Neuron (in vitro differentiated cells): ENCODE measurements at regions not wholly inside any gene's neighbourhood (a gene's known extent, or its start where the extent isn't known, plus 50 kb on each side); places are given as distances from the start of the nearest gene placed in this dataset.
"Not testable (repeated sequence)": the region's sequence is repeated elsewhere in the genome, so short reads cannot be mapped to it uniquely, and the experiment has no call there.

Experiments
- H2AFZ ChIP-seq: one replicate; pipeline ENCODE4 v1.6.1; 2013; ENCODE audit warnings: low read depth, mild to moderate bottlenecking, inconsistent platforms, low read length, moderate library complexity
- H3K27me3 ChIP-seq: one replicate; pipeline ENCODE4 v1.6.1; 2013; ENCODE audit warnings: low read length; ENCODE audit not compliant: insufficient read depth
- H3K36me3 ChIP-seq: one replicate; pipeline ENCODE4 v1.6.1; 2013; ENCODE audit warnings: low read length; ENCODE audit not compliant: insufficient read depth
- H3K4me1 ChIP-seq: one replicate; pipeline ENCODE4 v1.6.1; 2013; ENCODE audit warnings: low read length; ENCODE audit not compliant: insufficient read depth
- H3K4me3 ChIP-seq: 2 replicates; pipeline ENCODE4 v1.5.1; 2013; ENCODE audit warnings: mild to moderate bottlenecking, low read length, moderate library complexity
- H3K9me3 ChIP-seq: one replicate; pipeline ENCODE4 v1.6.1; 2013; ENCODE audit warnings: low read length

DNA sequence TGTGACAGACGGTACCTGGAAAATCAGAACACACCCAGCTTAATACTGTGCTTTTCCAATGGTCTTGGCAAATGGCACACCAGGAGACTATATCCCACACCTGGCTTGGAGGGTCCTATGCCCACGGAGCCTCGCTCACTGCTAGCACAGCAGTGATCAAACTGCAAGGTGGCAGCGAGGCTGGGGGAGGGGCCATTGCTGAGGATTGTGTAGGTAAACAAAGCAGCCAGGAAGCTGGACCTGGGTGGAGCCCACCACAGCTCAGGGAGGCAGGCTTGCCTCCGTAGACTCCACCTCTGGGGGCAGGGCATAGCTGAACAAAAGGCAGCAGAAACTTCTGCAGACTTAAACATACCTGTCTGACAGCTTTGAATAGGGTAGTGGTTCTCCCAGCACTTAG lies 498.0 kb downstream of the C12orf50 start:
- not testable (repeated sequence) for H3K4me3 ChIP-seq, H3K36me3 ChIP-seq, H3K4me1 ChIP-seq, H3K9me3 ChIP-seq, H2AFZ ChIP-seq, H3K27me3 ChIP-seq

DNA sequence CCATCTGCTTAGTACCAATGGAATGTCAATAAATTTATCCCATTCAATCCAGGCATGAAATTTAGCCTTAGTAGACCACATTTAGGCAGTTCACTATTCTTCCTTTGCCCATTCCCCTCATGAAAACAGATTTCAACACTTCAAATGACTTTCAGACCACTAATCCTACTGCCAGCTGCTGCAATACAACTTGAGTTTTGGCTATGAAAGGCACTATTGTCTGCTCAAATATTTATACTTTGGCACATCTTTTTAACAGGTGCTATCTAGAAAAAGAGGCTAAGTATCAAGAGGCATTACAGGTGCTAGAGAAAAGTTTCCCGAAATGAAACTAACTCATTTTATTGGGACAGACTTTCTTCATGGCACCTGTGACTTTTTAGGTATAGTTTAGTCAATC lies 499.8 kb downstream of the C12orf50 start:
- H2AFZ ChIP-seq: no peak overlapping the region
- H3K36me3 ChIP-seq: no peaks in the 10 kb centered on the region
- H3K4me3 ChIP-seq: no peak overlapping the region
- H3K27me3 ChIP-seq: no peaks in the 10 kb centered on the region
- no peaks in the 10 kb centered on the region for H3K9me3 ChIP-seq
- no peaks in the 10 kb centered on the region for H3K4me1 ChIP-seq

DNA sequence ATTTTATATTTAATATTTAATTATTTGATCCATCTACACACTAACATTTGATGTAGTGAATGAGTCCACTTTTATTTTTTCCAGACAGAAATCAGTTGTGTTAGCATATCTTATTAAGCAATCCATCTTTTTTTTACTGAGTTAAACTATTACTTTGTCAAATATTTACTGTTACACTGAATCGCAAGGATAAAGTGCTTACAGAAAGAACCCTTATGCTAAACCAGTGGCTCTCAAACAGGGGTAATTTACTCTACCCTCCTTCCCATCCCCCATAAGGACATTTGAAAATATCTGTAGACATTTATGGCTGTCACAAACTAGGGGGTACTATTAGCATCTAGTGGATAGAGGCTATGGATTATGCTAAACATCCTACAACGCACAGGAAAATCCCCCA lies 508.2 kb downstream of the C12orf50 start:
- H3K4me3 ChIP-seq: no peak overlapping the region
- H3K36me3 ChIP-seq: no peaks in the 10 kb centered on the region
- no peaks in the 10 kb centered on the region for H3K27me3 ChIP-seq
- no peak overlapping the region for H2AFZ ChIP-seq
- no peaks in the 10 kb centered on the region for H3K9me3 ChIP-seq
- H3K4me1 ChIP-seq: no peaks in the 10 kb centered on the region

DNA sequence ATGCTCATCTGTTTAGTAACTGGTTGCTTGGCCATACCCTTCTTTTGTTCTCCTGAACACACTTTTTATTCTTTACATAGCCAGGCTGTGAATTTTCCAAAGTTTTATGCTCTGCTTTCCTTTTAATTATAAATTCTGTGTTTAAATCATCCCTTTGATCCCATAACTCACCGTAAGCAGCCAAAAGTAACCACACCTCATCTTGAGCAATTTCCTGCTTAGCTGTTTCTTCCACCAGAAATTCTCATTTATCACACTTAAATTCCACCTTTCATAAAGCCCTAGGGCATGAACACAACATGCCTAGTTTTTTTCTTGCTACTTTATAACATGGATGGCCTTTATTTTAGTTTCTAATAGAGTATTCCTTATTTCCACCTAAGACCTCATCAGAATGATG lies 510.7 kb downstream of the C12orf50 start:
- Histone ChIP-seq H3K4me3 (no peak overlapping the region), H3K9me3 (no peaks in the 10 kb centered on the region), H3K27me3 (no peaks in the 10 kb centered on the region), H3K4me1 (no peaks in the 10 kb centered on the region), H3K36me3 (no peaks in the 10 kb centered on the region), H2AFZ (no peak overlapping the region)

GRCh38 chr12:87518036-87518435 lies 511.2 kb downstream of the C12orf50 start:
- Histone ChIP-seq H3K4me3 (no peak overlapping the region), H3K4me1 (no peaks in the 10 kb centered on the region), H3K27me3 (no peaks in the 10 kb centered on the region), H3K9me3 (no peaks in the 10 kb centered on the region), H3K36me3 (no peaks in the 10 kb centered on the region), H2AFZ (no peak overlapping the region)

GRCh38 chr12:87513536-87514280 lies 515.5 kb downstream of the C12orf50 start:
- no peaks in the 10 kb centered on the region for H3K27me3 ChIP-seq
- no peak overlapping the region for H3K4me3 ChIP-seq
- no peaks in the 10 kb centered on the region for H3K4me1 ChIP-seq
- no peaks in the 10 kb centered on the region for H3K36me3 ChIP-seq
- H2AFZ ChIP-seq: no peak overlapping the region
- H3K9me3 ChIP-seq: no peaks in the 10 kb centered on the region

GRCh38 chr12:87511371-87511770 lies 517.8 kb downstream of the C12orf50 start:
- Histone ChIP-seq H3K9me3 (no peaks in the 10 kb centered on the region), H3K36me3 (no peaks in the 10 kb centered on the region), H3K27me3 (no peaks in the 10 kb centered on the region), H3K4me1 (no peaks in the 10 kb centered on the region), H3K4me3 (no peak overlapping the region), H2AFZ (no peak overlapping the region)

DNA sequence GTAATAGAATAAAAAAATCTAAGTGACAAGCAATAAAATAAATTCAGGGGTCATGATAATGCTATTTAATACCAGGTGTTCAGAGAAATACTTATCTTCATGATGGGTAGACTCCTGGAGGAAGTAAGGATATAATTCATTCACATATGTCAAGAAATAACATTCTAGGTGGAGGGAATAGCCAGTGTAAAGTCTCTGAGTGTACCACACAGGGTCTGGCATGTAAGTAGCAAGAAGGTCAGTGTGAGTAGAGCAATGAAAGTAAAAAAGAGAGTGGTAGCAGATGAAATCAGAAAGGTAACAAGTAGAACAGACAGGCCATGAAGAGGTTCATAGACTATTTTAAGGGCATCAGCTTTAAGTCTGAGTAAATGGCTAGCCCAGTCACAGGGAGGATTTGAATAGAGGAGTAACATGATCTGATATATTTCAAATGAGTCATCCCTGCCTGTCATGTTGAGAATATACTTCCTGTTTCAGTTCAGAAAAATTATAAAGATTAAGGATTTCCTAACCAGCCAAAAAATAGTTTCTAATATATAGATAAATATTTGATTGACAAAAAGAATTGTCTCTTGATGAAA lies 519.9 kb downstream of the C12orf50 start:
- H3K4me1 ChIP-seq: no peaks in the 10 kb centered on the region
- no peaks in the 10 kb centered on the region for H3K36me3 ChIP-seq
- no peaks in the 10 kb centered on the region for H3K27me3 ChIP-seq
- H3K4me3 ChIP-seq: no peak overlapping the region
- H2AFZ ChIP-seq: no peak overlapping the region
- no peaks in the 10 kb centered on the region for H3K9me3 ChIP-seq

GRCh38 chr12:87491598-87491997 lies 537.6 kb downstream of the C12orf50 start:
- Histone ChIP-seq H3K27me3 (no peaks in the 10 kb centered on the region), H3K4me3 (no peak overlapping the region), H3K9me3 (no peaks in the 10 kb centered on the region), H3K4me1 (no peaks in the 10 kb centered on the region), H2AFZ (no peak overlapping the region), H3K36me3 (no peaks in the 10 kb centered on the region)

DNA sequence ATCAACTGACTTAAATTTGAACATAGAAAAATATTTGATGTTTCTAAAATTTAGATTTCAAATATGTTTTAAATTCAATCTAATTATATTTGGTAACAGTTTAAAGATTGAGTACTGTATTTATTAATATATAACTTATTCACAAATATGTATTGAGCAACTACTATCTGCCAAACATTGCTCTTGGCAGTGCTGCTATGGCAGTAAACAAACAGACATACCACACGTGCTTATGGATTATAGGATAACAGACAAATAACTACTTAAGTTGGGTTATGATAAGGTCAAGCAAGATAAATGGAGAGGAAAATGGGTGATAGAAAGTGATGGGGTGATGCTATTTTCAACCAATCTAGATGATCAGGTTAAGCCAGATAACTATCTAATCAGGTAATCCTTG lies 538.1 kb downstream of the C12orf50 start:
- no peaks in the 10 kb centered on the region for H3K36me3 ChIP-seq
- H3K4me3 ChIP-seq: no peak overlapping the region
- H3K4me1 ChIP-seq: no peaks in the 10 kb centered on the region
- H2AFZ ChIP-seq: no peak overlapping the region
- H3K27me3 ChIP-seq: no peaks in the 10 kb centered on the region
- H3K9me3 ChIP-seq: no peaks in the 10 kb centered on the region

- H2AFZ ChIP-seq: no peak overlapping the region
- H3K4me1 ChIP-seq: peaks cover 9% of the 10 kb centered on the region
- H3K4me3 ChIP-seq: no peak overlapping the region
- no peaks in the 10 kb centered on the region for H3K9me3 ChIP-seq
- H3K36me3 ChIP-seq: no peaks in the 10 kb centered on the region
- H3K27me3 ChIP-seq: no peaks in the 10 kb centered on the region
Measured at GRCh38 chr12:87469295-87469694, 559.9 kb downstream of the C12orf50 start.

DNA sequence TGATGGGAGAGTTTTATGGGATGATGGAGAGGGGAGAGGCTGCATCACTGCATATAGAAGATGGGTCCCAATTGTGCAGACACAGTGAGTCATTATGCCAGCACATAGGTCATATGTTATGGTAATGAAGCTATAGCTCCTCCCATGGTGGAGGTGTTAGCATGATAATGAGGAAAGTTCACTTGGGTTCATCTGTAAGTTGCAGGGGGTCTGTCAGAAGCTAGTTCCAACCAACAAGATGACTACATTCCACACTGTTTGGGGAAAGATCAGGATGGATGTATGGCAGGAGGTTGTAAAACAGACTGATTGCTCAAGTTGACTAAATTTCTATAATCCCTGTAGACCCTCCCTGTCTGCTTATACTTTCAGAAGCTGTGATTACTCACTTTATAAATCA lies 561.3 kb downstream of the C12orf50 start:
- Histone ChIP-seq H3K4me3 (no peak overlapping the region), H3K36me3 (no peaks in the 10 kb centered on the region), H3K4me1 (peaks cover 9% of the 10 kb centered on the region), H3K27me3 (no peaks in the 10 kb centered on the region), H3K9me3 (no peaks in the 10 kb centered on the region), H2AFZ (no peak overlapping the region)

- Histone ChIP-seq H3K36me3 (no peaks in the 10 kb centered on the region), H3K4me1 (peaks cover 9% of the 10 kb centered on the region), H2AFZ (no peak overlapping the region), H3K9me3 (no peaks in the 10 kb centered on the region), H3K27me3 (no peaks in the 10 kb centered on the region), H3K4me3 (no peak overlapping the region)
Measured at GRCh38 chr12:87464565-87464964, 564.6 kb downstream of the C12orf50 start.

DNA sequence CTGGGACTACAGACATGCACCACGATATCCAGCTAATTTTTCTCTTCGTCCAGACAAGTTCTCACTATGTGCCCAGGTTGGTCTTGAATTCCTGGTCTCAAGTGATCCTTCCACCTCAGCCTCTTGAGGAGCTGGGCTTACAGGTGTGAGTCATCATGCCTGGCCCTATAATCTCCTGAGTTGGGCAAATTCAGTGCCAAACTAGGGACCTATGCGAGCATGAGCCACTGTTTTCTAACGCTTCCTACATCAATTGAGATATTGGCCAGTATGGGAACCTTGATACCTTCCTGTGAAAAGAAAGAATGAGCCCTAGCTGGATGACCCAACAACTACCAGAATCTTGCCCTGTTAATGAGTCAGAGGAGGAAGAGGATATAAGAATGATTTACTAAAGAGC lies 585.2 kb downstream of the C12orf50 start:
- H3K4me3 ChIP-seq: no peak overlapping the region

More for the DNA sequence above, 585.2 kb downstream of the C12orf50 start:
- no peaks in the 10 kb centered on the region for H3K4me1 ChIP-seq
- H2AFZ ChIP-seq: no peak overlapping the region
- H3K27me3 ChIP-seq: no peaks in the 10 kb centered on the region
- H3K36me3 ChIP-seq: no peaks in the 10 kb centered on the region
- no peaks in the 10 kb centered on the region for H3K9me3 ChIP-seq
